ENCODE measurements at regions not wholly inside any gene's neighbourhood (a gene's known extent, or its start where the extent isn't known, plus 50 kb on each side); places are given as distances from the start of the nearest gene placed in this dataset.

DNA sequence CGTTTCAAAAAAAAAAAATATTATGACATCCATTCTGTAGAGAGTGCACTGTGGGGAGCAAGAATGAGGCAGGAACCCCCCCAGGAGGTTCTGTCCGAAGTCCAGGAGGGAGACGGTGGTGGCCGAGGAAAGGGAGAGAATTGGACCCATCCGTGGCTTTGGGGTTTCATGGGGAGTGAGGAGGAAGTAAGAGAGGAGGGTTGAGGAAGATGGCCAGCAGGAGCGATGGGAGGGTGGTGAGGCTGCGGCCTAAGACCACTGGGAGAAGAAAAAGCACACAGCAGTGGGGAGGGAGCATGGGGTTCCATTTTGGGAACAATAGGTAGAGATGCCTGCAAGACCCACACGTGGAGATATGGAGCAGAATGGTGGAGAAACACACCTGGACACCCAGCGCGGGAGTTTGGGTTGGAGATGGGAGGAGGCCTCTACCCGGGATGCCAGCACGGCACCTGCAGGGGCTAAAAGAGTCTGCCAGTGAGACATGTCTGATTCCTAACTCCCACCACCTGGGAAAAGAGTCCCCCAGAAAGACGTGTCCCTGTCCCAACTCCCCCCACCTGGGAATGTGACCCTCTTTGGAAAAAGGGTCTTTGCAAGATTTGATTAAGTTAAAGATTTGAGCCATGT, 72.5 kb upstream of the SHANK2 start:
- H4K20me1 ChIP-seq (ENCODE audit: control insufficient read depth, insufficient read depth, insufficient read length) = no peaks in the 10 kb centered on the region
- H3K18ac ChIP-seq (ENCODE audit: insufficient read length, low read depth, low read length) = no peak overlapping the region
- no peak overlapping the region for H4K5ac ChIP-seq (ENCODE audit: insufficient read length, low read depth, low read length)
- no peaks in the 10 kb centered on the region for H3K4me1 ChIP-seq (ENCODE audit: insufficient read depth, low read length)
- H2BK15ac ChIP-seq (ENCODE audit: low read depth, low read length) = no peak overlapping the region
- H3K14ac ChIP-seq (ENCODE audit: insufficient read depth, low read length) = no peak overlapping the region
- WGBS (ENCODE audit: extremely low coverage, insufficient read length, low lambda C conversion rate) = no CpG with 5 or more reads among the region's 13 CpGs
- TF ChIP-seq, protein P1, sequence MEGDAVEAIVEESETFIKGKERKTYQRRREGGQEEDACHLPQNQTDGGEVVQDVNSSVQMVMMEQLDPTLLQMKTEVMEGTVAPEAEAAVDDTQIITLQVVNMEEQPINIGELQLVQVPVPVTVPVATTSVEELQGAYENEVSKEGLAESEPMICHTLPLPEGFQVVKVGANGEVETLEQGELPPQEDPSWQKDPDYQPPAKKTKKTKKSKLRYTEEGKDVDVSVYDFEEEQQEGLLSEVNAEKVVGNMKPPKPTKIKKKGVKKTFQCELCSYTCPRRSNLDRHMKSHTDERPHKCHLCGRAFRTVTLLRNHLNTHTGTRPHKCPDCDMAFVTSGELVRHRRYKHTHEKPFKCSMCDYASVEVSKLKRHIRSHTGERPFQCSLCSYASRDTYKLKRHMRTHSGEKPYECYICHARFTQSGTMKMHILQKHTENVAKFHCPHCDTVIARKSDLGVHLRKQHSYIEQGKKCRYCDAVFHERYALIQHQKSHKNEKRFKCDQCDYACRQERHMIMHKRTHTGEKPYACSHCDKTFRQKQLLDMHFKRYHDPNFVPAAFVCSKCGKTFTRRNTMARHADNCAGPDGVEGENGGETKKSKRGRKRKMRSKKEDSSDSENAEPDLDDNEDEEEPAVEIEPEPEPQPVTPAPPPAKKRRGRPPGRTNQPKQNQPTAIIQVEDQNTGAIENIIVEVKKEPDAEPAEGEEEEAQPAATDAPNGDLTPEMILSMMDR (conservative IDR thresholded peaks at IDR 0.05) = no peak
- Mint-ChIP-seq H3K36me3 (ENCODE audit: insufficient read depth in 1 of 3, low read depth in 3 of 3) (peaks cover 0 to 3% (median 2%) of the 10 kb centered on the region in 3 experiments; a peak in 2 of 7 replicates), H3K27ac (no peak overlapping the region; a peak in 1 of 7 replicates), H3K9me3 (peaks cover 5 to 14% of the 10 kb centered on the region in 2 experiments), H3K27me3 (ENCODE audit: low read depth) (peaks cover 2% of the 10 kb centered on the region), H3K4me1 (no peaks in the 10 kb centered on the region), H3K4me3 (no peak overlapping the region)
- no peak overlapping the region for H2BK5ac ChIP-seq (ENCODE audit: insufficient read length, low read length)
- no peak overlapping the region for H3K56ac ChIP-seq (ENCODE audit: insufficient read length, low read depth, low read length)
- H2BK20ac ChIP-seq (ENCODE audit: low read depth, low read length, poor library complexity, severe bottlenecking) = no peak overlapping the region
- H3K79me2 ChIP-seq (ENCODE audit: insufficient read depth, low read length) = no peaks in the 10 kb centered on the region
- no peak overlapping the region for H3T11ph ChIP-seq (ENCODE audit: low read length)
- no peak overlapping the region for H3K4ac ChIP-seq (ENCODE audit: low read depth, low read length)
- H3K27ac ChIP-seq (ENCODE audit: insufficient read length, low read depth, low read length) = no peak overlapping the region
- H2BK120ac ChIP-seq (ENCODE audit: low read depth, low read length, poor library complexity, severe bottlenecking) = no peak overlapping the region
- H2AFZ ChIP-seq (ENCODE audit: low read length) = no peak overlapping the region
- no peak overlapping the region for H4K91ac ChIP-seq (ENCODE audit: insufficient read length, low read depth, low read length)
- H3K79me1 ChIP-seq (ENCODE audit: insufficient read depth, low read depth, low read length, poor library complexity, severe bottlenecking) = no peaks in the 10 kb centered on the region
- H2BK12ac ChIP-seq (ENCODE audit: insufficient read length, low read depth, low read length) = no peak overlapping the region
- H4K8ac ChIP-seq (replicated peaks; ENCODE audit: insufficient read length, low read depth, low read length) = no peak overlapping the region
- H3K27me3 ChIP-seq (ENCODE audit: insufficient read depth, low read length) = no peaks in the 10 kb centered on the region
- H3K23ac ChIP-seq (ENCODE audit: insufficient read length, low read depth, low read length) = no peak overlapping the region
- H3K23me2 ChIP-seq (ENCODE audit: insufficient read length, low read depth, low read length, poor library complexity, severe bottlenecking) = no peaks in the 10 kb centered on the region
- H3K4me2 ChIP-seq (ENCODE audit: insufficient read depth, insufficient read length, low read length) = no peak overlapping the region
- H2AK5ac ChIP-seq (ENCODE audit: insufficient read length, low read length) = no peak overlapping the region
- H3K9ac ChIP-seq (ENCODE audit: extremely low read depth, insufficient read length, low read length) = no peak overlapping the region
- DNase-seq = no peak
- H3K9me3 ChIP-seq (ENCODE audit: control insufficient read depth, low read depth, low read length) = no peaks in the 10 kb centered on the region

Measured in H9 (cell line).